Upper lobe of left lung (tissue), 6 donors: ENCODE measurements at regions not wholly inside any gene's neighbourhood (a gene's known extent, or its start where the extent isn't known, plus 50 kb on each side); places are given as distances from the start of the nearest gene placed in this dataset.
"Not testable (repeated sequence)": the region's sequence is repeated elsewhere in the genome, so short reads cannot be mapped to it uniquely, and the experiment has no call there.

Source experiments
- ATAC-seq, 2 donors: fragments of 200-7000 bp; cut with Tn5 transposase; one replicate each; pipeline ENCODE4 v1.9.1; 2022; ENCODE audit warnings: mild to moderate bottlenecking in 2 of 2, moderate library complexity in 2 of 2; ENCODE audit not compliant: low FRiP score in 2 of 2
- DNase-seq, 2 donors: peaks; one replicate each; pipeline ENCODE4 v3.0.0-alpha.2; 2019 to 2020
- H3K27ac ChIP-seq, 4 donors: fragments of 200-600 bp; sonication (generic); one replicate each; pipeline ENCODE4 v1.5.1; 2016 to 2019
- H3K27me3 ChIP-seq, 4 donors: fragments of 200-600 bp; sonication (generic); one replicate each; pipeline ENCODE4 v1.5.1; 2017 to 2019
- H3K36me3 ChIP-seq, 4 donors: fragments of 200-600 bp; sonication (generic); one replicate each; pipeline ENCODE4 v1.5.1; 2016 to 2019
- H3K4me1 ChIP-seq, 4 donors: fragments of 200-600 bp; sonication (generic); one replicate each; pipeline ENCODE4 v1.5.1; 2018 to 2019
- H3K4me3 ChIP-seq, 4 donors: fragments of 200-600 bp; sonication (generic); one replicate each; pipeline ENCODE4 v1.5.1; 2017 to 2019; ENCODE audit warnings: mild to moderate bottlenecking in 2 of 4, moderate library complexity in 1 of 4
- H3K9me3 ChIP-seq, 4 donors: fragments of 200-600 bp; sonication (generic); one replicate each; pipeline ENCODE4 v1.5.1; 2018 to 2019
- EP300 ChIP-seq, 4 donors: sonication (generic); formaldehyde crosslinking; IDR thresholded peaks; one replicate each; pipeline ENCODE4 v1.5.1; 2017; ENCODE audit warnings: antibody characterized with exemption in 4 of 4, control low read depth in 2 of 4
- POLR2A ChIP-seq, 4 donors: fragments of 450-650 bp; IDR thresholded peaks; one replicate each; pipeline ENCODE4 v1.5.1; 2016 to 2017; ENCODE audit warnings: antibody characterized with exemption in 4 of 4, mild to moderate bottlenecking in 2 of 4
- POLR2AphosphoS5 ChIP-seq, 2 donors: sonication (generic); formaldehyde crosslinking; IDR thresholded peaks; one replicate each; pipeline ENCODE4 v1.5.1; 2017; ENCODE audit warnings: antibody characterized with exemption in 2 of 2
- WGBS, 2 donors: methylation state at CpG; one replicate each; pipeline ENCODE4 v1.1.5; 2017 to 2018; 5-methylcytosine and 5-hydroxymethylcytosine counted together
- TF ChIP-seq, protein P1 (sequence below), 6 experiments: fragments of 450-650 bp in 4 of 6; fragments of 200-600 bp in 2 of 6; sonication (generic) in 2 of 6; IDR thresholded peaks; one replicate each; pipeline ENCODE4 v1.5.1; 2016 to 2019; ENCODE audit warnings: antibody characterized with exemption in 6 of 6
- donor health status: DM: no; HTN: no; CAD: no; lungs with moderate emphysema.
- donor health status: DM: no; HTN: yes; CAD: no; lungs with severe emphysema.

- Histone ChIP-seq H3K36me3 (no peaks in the 10 kb centered on the region), H3K4me1 (no peaks in the 10 kb centered on the region), H3K27ac (no peak overlapping the region), H3K27me3 (no peaks in the 10 kb centered on the region), H3K9me3 (no peaks in the 10 kb centered on the region), H3K4me3 (no peak overlapping the region)
- TF ChIP-seq, protein P1, sequence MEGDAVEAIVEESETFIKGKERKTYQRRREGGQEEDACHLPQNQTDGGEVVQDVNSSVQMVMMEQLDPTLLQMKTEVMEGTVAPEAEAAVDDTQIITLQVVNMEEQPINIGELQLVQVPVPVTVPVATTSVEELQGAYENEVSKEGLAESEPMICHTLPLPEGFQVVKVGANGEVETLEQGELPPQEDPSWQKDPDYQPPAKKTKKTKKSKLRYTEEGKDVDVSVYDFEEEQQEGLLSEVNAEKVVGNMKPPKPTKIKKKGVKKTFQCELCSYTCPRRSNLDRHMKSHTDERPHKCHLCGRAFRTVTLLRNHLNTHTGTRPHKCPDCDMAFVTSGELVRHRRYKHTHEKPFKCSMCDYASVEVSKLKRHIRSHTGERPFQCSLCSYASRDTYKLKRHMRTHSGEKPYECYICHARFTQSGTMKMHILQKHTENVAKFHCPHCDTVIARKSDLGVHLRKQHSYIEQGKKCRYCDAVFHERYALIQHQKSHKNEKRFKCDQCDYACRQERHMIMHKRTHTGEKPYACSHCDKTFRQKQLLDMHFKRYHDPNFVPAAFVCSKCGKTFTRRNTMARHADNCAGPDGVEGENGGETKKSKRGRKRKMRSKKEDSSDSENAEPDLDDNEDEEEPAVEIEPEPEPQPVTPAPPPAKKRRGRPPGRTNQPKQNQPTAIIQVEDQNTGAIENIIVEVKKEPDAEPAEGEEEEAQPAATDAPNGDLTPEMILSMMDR (IDR thresholded peaks at IDR 0.05), result no peak
- TF ChIP-seq POLR2AphosphoS5 (IDR thresholded peaks at IDR 0.05) (no peak), POLR2A (IDR thresholded peaks at IDR 0.05) (no peak), EP300 (IDR thresholded peaks at IDR 0.05) (no peak)
- WGBS, 2 donors, result 77 to 85% methylated on average over 3 of the region's 3 CpGs
- DNase-seq, result no peak
- no peak for ATAC-seq
Measured at GRCh38 chr3:176839466-176839865, 357.8 kb downstream of the TBL1XR1 start.

GRCh38 chr3:176827244-176827643 lies 370.0 kb downstream of the TBL1XR1 start:
- DNase-seq, result peak in 1 of 2 donors; percentile 24
- H3K4me1 ChIP-seq, H3K4me3 ChIP-seq, ATAC-seq, H3K27ac ChIP-seq, H3K27me3 ChIP-seq, H3K9me3 ChIP-seq, H3K36me3 ChIP-seq: not testable (repeated sequence)
- 93 to 94% methylated on average over 15 of the region's 15 CpGs for WGBS, 2 donors

- ATAC-seq (no peak), DNase-seq (no peak)
- H3K4me3 ChIP-seq, result no peak overlapping the region
- H3K4me1 ChIP-seq, result no peaks in the 10 kb centered on the region
- WGBS, 2 donors, result 19 to 21% methylated on average over 3 of the region's 3 CpGs
- TF ChIP-seq, protein P1 (IDR thresholded peaks at IDR 0.05), result no peak
- TF ChIP-seq EP300 (IDR thresholded peaks at IDR 0.05) (no peak), POLR2A (IDR thresholded peaks at IDR 0.05) (no peak), POLR2AphosphoS5 (IDR thresholded peaks at IDR 0.05) (no peak)
- H3K27ac ChIP-seq, result no peak overlapping the region
- H3K27me3 ChIP-seq, result no peaks in the 10 kb centered on the region
- H3K36me3 ChIP-seq, result no peaks in the 10 kb centered on the region
- no peaks in the 10 kb centered on the region for H3K9me3 ChIP-seq
Measured at GRCh38 chr3:176824811-176825210, 372.5 kb downstream of the TBL1XR1 start.

DNA sequence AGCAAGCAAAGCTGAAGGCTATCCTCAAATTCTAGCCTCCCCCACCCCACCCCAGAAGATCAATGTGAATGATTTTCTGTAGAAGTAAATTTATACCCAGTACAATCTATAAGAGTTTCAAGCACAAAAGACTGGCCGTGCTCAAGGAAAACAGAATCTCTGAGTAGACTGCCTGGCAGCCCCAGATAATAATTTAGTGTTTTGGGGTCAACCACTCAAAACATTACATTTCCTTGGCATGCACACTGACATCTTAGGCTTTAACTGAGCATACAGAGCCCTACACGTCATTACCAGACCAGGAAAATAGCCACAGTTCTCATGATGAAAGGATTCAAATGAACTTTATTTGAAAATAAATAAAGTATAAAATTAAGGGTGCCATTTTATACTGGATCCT lies 376.5 kb downstream of the TBL1XR1 start:
- no peaks in the 10 kb centered on the region for H3K27me3 ChIP-seq
- no peaks in the 10 kb centered on the region for H3K4me1 ChIP-seq
- H3K36me3 ChIP-seq, result no peaks in the 10 kb centered on the region
- DNase-seq (no peak), ATAC-seq (no peak)
- no peak for TF ChIP-seq POLR2A (IDR thresholded peaks at IDR 0.05)
- no peak for TF ChIP-seq POLR2AphosphoS5 (IDR thresholded peaks at IDR 0.05)
- TF ChIP-seq, protein P1 (IDR thresholded peaks at IDR 0.05), result no peak
- no peak for TF ChIP-seq EP300 (IDR thresholded peaks at IDR 0.05)
- H3K9me3 ChIP-seq, result no peaks in the 10 kb centered on the region
- no peak overlapping the region for H3K27ac ChIP-seq
- 70 to 74% methylated on average over 2 of the region's 2 CpGs for WGBS, 2 donors
- H3K4me3 ChIP-seq, result no peak overlapping the region

DNA sequence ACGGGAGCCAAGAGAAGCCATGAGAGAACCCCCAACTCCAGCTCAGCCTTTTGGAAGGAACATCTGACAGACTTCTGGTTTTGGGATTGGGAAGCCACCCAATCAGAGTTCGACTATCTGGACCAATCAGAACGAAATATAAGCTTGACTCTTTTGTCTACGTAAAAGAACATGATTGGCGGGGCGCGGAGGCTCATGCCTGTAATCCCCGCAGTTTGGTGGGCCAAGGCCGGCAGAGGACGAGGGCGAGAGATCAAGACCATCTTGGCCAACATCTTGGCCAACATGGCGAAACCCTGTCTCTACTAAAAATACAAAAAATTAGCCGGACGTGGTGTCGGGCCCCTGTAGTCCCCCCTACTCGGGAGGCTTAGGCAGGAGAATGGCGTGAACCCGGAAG lies 380.3 kb downstream of the TBL1XR1 start:
- no peak overlapping the region for H3K4me3 ChIP-seq
- H3K27ac ChIP-seq, result no peak overlapping the region
- WGBS, 2 donors, result 82 to 91% methylated on average over 18 of the region's 18 CpGs
- ATAC-seq (no peak), DNase-seq (peak in 1 of 2 donors; percentile 10)
- H3K4me1 ChIP-seq, result no peaks in the 10 kb centered on the region
- H3K27me3 ChIP-seq, result no peaks in the 10 kb centered on the region
- TF ChIP-seq, protein P1 (IDR thresholded peaks at IDR 0.05), result no peak
- TF ChIP-seq POLR2AphosphoS5 (IDR thresholded peaks at IDR 0.05), result no peak
- no peaks in the 10 kb centered on the region for H3K36me3 ChIP-seq
- H3K9me3 ChIP-seq, result no peaks in the 10 kb centered on the region
